CD4-positive, alpha-beta T cell (primary cell): ENCODE measurements at regions not wholly inside any gene's neighbourhood (a gene's known extent, or its start where the extent isn't known, plus 50 kb on each side); places are given as distances from the start of the nearest gene placed in this dataset.

Experiments
- ATAC-seq: fragments of 200-7000 bp; cut with Tn5 transposase; one replicate; pipeline ENCODE4 v1.10.0; 2022; ENCODE audit warnings: mild to moderate bottlenecking; ENCODE audit not compliant: poor library complexity
- CTCF ChIA-PET: fragments of 350-600 bp; sonication (Branson Sonifier 250); formaldehyde crosslinking; loops from one replicate; lab custom pipeline; 2021; ENCODE audit warnings: antibody characterized with exemption, inconsistent platforms; lab: Charles Lee
- POLR2A ChIA-PET: fragments of 350-600 bp; sonication (Branson Sonifier 250); formaldehyde crosslinking; loops from one replicate; lab custom pipeline; 2021; ENCODE audit warnings: antibody characterized with exemption, inconsistent platforms; lab: Charles Lee
- DNase-seq, 14 experiments: peaks; one replicate each; pipeline ENCODE4 v3.0.0-alpha.2; 2013 to 2020; ENCODE audit warnings: mixed read lengths in 2 of 14
- H3K27ac ChIP-seq, 2 donors: one replicate each; pipeline versions ENCODE4 v1.5.1 to v1.7.0; 2013; ENCODE audit warnings: low read length in 2 of 2, low read depth in 1 of 2, mild to moderate bottlenecking in 1 of 2
- H3K27me3 ChIP-seq, 2 experiments: 1 replicate in 1 of 2; 2 replicates in 1 of 2; pipeline versions ENCODE4 v1.6.1 to v1.7.0; 2013; ENCODE audit warnings: low read length in 2 of 2, control low read depth in 1 of 2, mild to moderate bottlenecking in 1 of 2, moderate library complexity in 1 of 2; ENCODE audit not compliant: insufficient read depth in 2 of 2, control insufficient read depth in 1 of 2
- H3K36me3 ChIP-seq: one replicate; pipeline ENCODE4 v1.6.1; 2013; ENCODE audit warnings: low read length, control low read depth; ENCODE audit not compliant: insufficient read depth
- H3K4me1 ChIP-seq: one replicate; pipeline ENCODE4 v1.6.1; 2013; ENCODE audit warnings: low read length, control low read depth; ENCODE audit not compliant: insufficient read depth
- H3K4me3 ChIP-seq: one replicate; pipeline ENCODE4 v1.5.1; 2013; ENCODE audit warnings: mild to moderate bottlenecking, low read length, moderate library complexity
- H3K9me3 ChIP-seq, 2 experiments: 1 replicate in 1 of 2; 2 replicates in 1 of 2; pipeline versions ENCODE4 v1.6.1 to v1.7.0; 2013; ENCODE audit warnings: low read length in 2 of 2, mild to moderate bottlenecking in 2 of 2, control low read depth in 1 of 2, moderate library complexity in 1 of 2; ENCODE audit not compliant: control insufficient read depth in 1 of 2, insufficient read depth in 1 of 2
- H3K27ac Mint-ChIP-seq: one replicate; pipeline ENCODE4 v1.8.0; 2020; ENCODE audit warnings: mixed read lengths
- H3K27me3 Mint-ChIP-seq: one replicate; pipeline ENCODE4 v1.8.0; 2021; ENCODE audit warnings: mixed read lengths
- H3K36me3 Mint-ChIP-seq: one replicate; pipeline ENCODE4 v1.8.0; 2021; ENCODE audit warnings: low read depth, mixed read lengths
- H3K4me1 Mint-ChIP-seq: one replicate; pipeline ENCODE4 v1.8.0; 2021; ENCODE audit warnings: low read depth, mixed read lengths
- H3K4me3 Mint-ChIP-seq: one replicate; pipeline ENCODE4 v1.8.0; 2020; ENCODE audit warnings: mild to moderate bottlenecking, mixed read lengths
- H3K9me3 Mint-ChIP-seq: one replicate; pipeline ENCODE4 v1.8.0; 2020; ENCODE audit warnings: mixed read lengths
- CTCF ChIP-seq: fragments of 200-600 bp; IDR thresholded peaks from one replicate; pipeline ENCODE4 v1.8.0; 2022; ENCODE audit warnings: antibody characterized with exemption, mild to moderate bottlenecking
- intact Hi-C, 2 experiments: fragments of 100-400 bp; cut with DNase I in 1 of 2; cut with micrococcal nuclease in 1 of 2; formaldehyde crosslinking; loops; one replicate each; pipeline versions ENCODE4 v1.15.1 to v1.9.0; 2023 to 2025; cut with DNase I, micrococcal nuclease

GRCh38 chr2:49831698-49832367, 677.5 kb upstream of the FSHR start:
- no peaks in the 10 kb centered on the region for H3K4me1 ChIP-seq
- Mint-ChIP-seq H3K4me3 (no peak overlapping the region), H3K36me3 (no peaks in the 10 kb centered on the region), H3K27me3 (no peaks in the 10 kb centered on the region), H3K4me1 (no peaks in the 10 kb centered on the region), H3K9me3 (peaks cover 2% of the 10 kb centered on the region), H3K27ac (no peak overlapping the region)
- no peak for TF ChIP-seq CTCF
- intact Hi-C loops, result no loop called here
- ATAC-seq, result no peak
- CTCF ChIA-PET, result no interaction called here
- H3K36me3 ChIP-seq, result no peaks in the 10 kb centered on the region
- no peak overlapping the region for H3K27ac ChIP-seq
- H3K9me3 ChIP-seq, result peaks cover 0 to 11% of the 10 kb centered on the region in 2 experiments
- POLR2A ChIA-PET, result no interaction called here
- no peaks in the 10 kb centered on the region for H3K27me3 ChIP-seq
- no peak for DNase-seq
- no peak overlapping the region for H3K4me3 ChIP-seq

DNA sequence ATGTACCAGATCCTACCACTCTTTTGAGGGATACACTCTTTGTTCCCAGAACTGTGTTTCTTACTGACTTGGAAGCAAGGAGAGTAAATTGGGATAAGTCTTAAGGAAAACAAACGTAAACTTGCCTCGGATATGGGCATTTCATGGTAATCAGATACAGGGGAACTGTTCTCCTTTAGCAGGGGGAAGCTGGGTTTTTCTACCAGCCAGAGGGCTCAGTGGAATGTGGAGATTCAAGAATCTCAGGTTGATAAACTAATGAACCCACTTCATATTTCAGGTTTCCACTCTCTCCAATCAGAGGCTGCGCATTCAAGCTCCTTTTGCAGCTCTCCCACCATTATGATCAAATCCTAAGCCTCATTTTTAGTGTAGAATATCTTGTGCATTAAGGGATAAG, 676.5 kb upstream of the FSHR start:
- H3K27ac Mint-ChIP-seq, result no peak overlapping the region
- ATAC-seq (no peak), DNase-seq (no peak)
- no peaks in the 10 kb centered on the region for H3K27me3 ChIP-seq
- H3K4me1 Mint-ChIP-seq, result no peaks in the 10 kb centered on the region
- intact Hi-C loops, result no loop called here
- no peaks in the 10 kb centered on the region for H3K36me3 ChIP-seq
- no peak overlapping the region for H3K27ac ChIP-seq
- ChIA-PET POLR2A (no interaction called here), CTCF (no interaction called here)
- no peak overlapping the region for H3K4me3 ChIP-seq
- no peaks in the 10 kb centered on the region for H3K27me3 Mint-ChIP-seq
- H3K9me3 ChIP-seq, result peaks cover 0 to 11% of the 10 kb centered on the region in 2 experiments
- TF ChIP-seq CTCF, result no peak
- no peaks in the 10 kb centered on the region for H3K36me3 Mint-ChIP-seq
- H3K4me3 Mint-ChIP-seq, result no peak overlapping the region
- no peaks in the 10 kb centered on the region for H3K4me1 ChIP-seq
- peaks cover 2% of the 10 kb centered on the region for H3K9me3 Mint-ChIP-seq

GRCh38 chr2:49827366-49827765, 673.1 kb upstream of the FSHR start:
- Histone ChIP-seq H3K36me3 (no peaks in the 10 kb centered on the region), H3K4me3 (no peak overlapping the region), H3K27ac (no peak overlapping the region), H3K9me3 (peaks cover 0 to 11% of the 10 kb centered on the region in 2 experiments), H3K4me1 (no peaks in the 10 kb centered on the region), H3K27me3 (no peaks in the 10 kb centered on the region)
- Mint-ChIP-seq H3K9me3 (peaks cover 15% of the 10 kb centered on the region), H3K27ac (no peak overlapping the region), H3K4me1 (no peaks in the 10 kb centered on the region), H3K27me3 (no peaks in the 10 kb centered on the region), H3K36me3 (no peaks in the 10 kb centered on the region), H3K4me3 (no peak overlapping the region)
- no peak for DNase-seq
- TF ChIP-seq CTCF, result no peak
- ChIA-PET POLR2A (no interaction called here), CTCF (no interaction called here)
- intact Hi-C loops, result no loop called here
- ATAC-seq, result no peak
